Cerebellar nuclear complex (tissue), 1 donor: ENCODE measurements at regions not wholly inside any gene's neighbourhood (a gene's known extent, or its start where the extent isn't known, plus 50 kb on each side); places are given as distances from the start of the nearest gene placed in this dataset.
"Not testable (repeated sequence)": the region's sequence is repeated elsewhere in the genome, so short reads cannot be mapped to it uniquely, and the experiment has no call there.

Experiments
- DNase-seq, 2 experiments: peaks; one replicate each; lab custom pipeline; 2025; lab: John Stamatoyannopoulos, UW

GRCh38 chr5:23721336-23721735 lies 213.9 kb downstream of the PRDM9 start:
- DNase-seq, result no peak

GRCh38 chr5:23727271-23727670 lies 219.9 kb downstream of the PRDM9 start:
- no peak for DNase-seq

- DNase-seq, result no peak
Observed at GRCh38 chr5:23730023-23730422, 222.6 kb downstream of the PRDM9 start.

GRCh38 chr5:23740029-23740428 lies 232.6 kb downstream of the PRDM9 start:
- no peak for DNase-seq

GRCh38 chr5:23742701-23743100 lies 235.3 kb downstream of the PRDM9 start:
- no peak for DNase-seq

- no peak for DNase-seq
Observed at GRCh38 chr5:23755906-23756305, 248.5 kb downstream of the PRDM9 start.

GRCh38 chr5:23756779-23757178 lies 249.4 kb downstream of the PRDM9 start:
- no peak for DNase-seq

- no peak for DNase-seq
Observed at GRCh38 chr5:23763170-23763569, 255.8 kb downstream of the PRDM9 start.

- DNase-seq, result no peak
Observed at GRCh38 chr5:23776684-23777083, 269.3 kb downstream of the PRDM9 start.

GRCh38 chr5:23800307-23800706 lies 292.9 kb downstream of the PRDM9 start:
- not testable (repeated sequence) for DNase-seq

GRCh38 chr5:23820765-23821471 lies 313.5 kb downstream of the PRDM9 start:
- no peak for DNase-seq

GRCh38 chr5:23823521-23823920 lies 316.1 kb downstream of the PRDM9 start:
- DNase-seq, result no peak

GRCh38 chr5:23825196-23825595 lies 317.8 kb downstream of the PRDM9 start:
- no peak for DNase-seq

- no peak for DNase-seq
Observed at GRCh38 chr5:23840083-23840482, 332.7 kb downstream of the PRDM9 start.

GRCh38 chr5:23864786-23865185 lies 357.4 kb downstream of the PRDM9 start:
- no peak for DNase-seq

- DNase-seq, result no peak
Observed at GRCh38 chr5:23877847-23878246, 370.4 kb downstream of the PRDM9 start.

GRCh38 chr5:23884405-23885031 lies 377.1 kb downstream of the PRDM9 start:
- DNase-seq, result no peak

- no peak for DNase-seq
Observed at GRCh38 chr5:23893561-23893960, 386.2 kb downstream of the PRDM9 start.

- DNase-seq, result no peak
Observed at GRCh38 chr5:23895614-23896013, 388.2 kb downstream of the PRDM9 start.

- DNase-seq, result no peak
Observed at GRCh38 chr5:23930985-23931384, 423.6 kb downstream of the PRDM9 start.

GRCh38 chr5:23951261-23951928 lies 444.0 kb downstream of the PRDM9 start:
- not testable (repeated sequence) for DNase-seq

- no peak for DNase-seq
Observed at GRCh38 chr5:23963449-23963848, 456.0 kb downstream of the PRDM9 start.

GRCh38 chr5:23977365-23977764 lies 470.0 kb downstream of the PRDM9 start:
- no peak for DNase-seq
